ENCODE measurements at regions not wholly inside any gene's neighbourhood (a gene's known extent, or its start where the extent isn't known, plus 50 kb on each side); places are given as distances from the start of the nearest gene placed in this dataset.
"Not testable (repeated sequence)": the region's sequence is repeated elsewhere in the genome, so short reads cannot be mapped to it uniquely, and the experiment has no call there.

DNA sequence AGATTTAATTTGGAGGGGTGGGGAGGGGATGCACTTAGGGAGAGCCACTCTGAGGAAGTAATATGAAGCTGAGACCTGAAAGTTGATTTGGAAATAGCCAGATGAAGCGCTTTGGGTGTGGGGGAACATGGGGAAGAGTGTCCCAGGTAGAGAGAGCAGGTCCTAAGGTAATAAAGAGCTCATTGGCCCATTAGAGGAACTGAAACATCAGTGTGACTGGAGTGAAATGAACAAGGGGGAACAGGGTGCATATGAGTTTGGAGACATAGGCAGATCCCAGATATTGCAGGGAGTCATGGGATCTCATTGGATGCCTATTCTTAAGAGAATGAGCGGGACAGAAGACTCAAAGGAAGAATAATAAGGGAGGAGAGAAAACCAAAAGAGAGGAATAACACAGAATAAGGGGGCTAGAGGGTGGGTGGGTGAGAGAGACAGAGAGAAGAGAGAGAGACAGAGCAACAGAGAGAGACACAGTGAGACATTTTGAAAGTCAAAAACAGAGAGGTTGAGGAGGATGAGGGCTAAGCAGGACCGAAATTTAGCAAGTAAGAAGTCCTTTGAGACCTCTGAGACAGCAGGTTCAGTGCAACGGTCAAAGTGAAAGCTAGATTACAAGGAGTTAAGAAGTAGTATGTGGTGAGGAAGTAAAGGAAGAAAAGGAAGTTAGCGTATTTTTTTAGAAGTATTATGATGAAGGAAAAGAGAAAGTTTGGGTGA is 54.1 kb upstream of the NOTCH2NLA start:
- TF ChIP-seq, protein P1, sequence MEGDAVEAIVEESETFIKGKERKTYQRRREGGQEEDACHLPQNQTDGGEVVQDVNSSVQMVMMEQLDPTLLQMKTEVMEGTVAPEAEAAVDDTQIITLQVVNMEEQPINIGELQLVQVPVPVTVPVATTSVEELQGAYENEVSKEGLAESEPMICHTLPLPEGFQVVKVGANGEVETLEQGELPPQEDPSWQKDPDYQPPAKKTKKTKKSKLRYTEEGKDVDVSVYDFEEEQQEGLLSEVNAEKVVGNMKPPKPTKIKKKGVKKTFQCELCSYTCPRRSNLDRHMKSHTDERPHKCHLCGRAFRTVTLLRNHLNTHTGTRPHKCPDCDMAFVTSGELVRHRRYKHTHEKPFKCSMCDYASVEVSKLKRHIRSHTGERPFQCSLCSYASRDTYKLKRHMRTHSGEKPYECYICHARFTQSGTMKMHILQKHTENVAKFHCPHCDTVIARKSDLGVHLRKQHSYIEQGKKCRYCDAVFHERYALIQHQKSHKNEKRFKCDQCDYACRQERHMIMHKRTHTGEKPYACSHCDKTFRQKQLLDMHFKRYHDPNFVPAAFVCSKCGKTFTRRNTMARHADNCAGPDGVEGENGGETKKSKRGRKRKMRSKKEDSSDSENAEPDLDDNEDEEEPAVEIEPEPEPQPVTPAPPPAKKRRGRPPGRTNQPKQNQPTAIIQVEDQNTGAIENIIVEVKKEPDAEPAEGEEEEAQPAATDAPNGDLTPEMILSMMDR (IDR thresholded peaks at IDR 0.05): not testable (repeated sequence)
- TF ChIP-seq POLR2AphosphoS5 (IDR thresholded peaks at IDR 0.05): not testable (repeated sequence)

Measured in upper lobe of left lung (tissue), 4 donors.